Ovary (tissue), 3 donors: ENCODE measurements at regions not wholly inside any gene's neighbourhood (a gene's known extent, or its start where the extent isn't known, plus 50 kb on each side); places are given as distances from the start of the nearest gene placed in this dataset.

Experiments used
- CTCF ChIP-seq, 3 donors: fragments of 450-650 bp in 2 of 3; fragments of 200-600 bp in 1 of 3; IDR thresholded peaks; one replicate each; pipeline versions ENCODE4 v1.5.1 to v1.8.0; 2016 to 2022; ENCODE audit warnings: antibody characterized with exemption in 3 of 3, mild to moderate bottlenecking in 1 of 3
- EP300 ChIP-seq: sonication (generic); formaldehyde crosslinking; IDR thresholded peaks from one replicate; pipeline ENCODE4 v1.6.1; 2017; ENCODE audit warnings: antibody characterized with exemption
- POLR2A ChIP-seq: fragments of 450-650 bp; IDR thresholded peaks from one replicate; pipeline ENCODE4 v1.6.1; 2017; ENCODE audit warnings: antibody characterized with exemption, mild to moderate bottlenecking, moderate library complexity
- donor health status: DM: no; HTN: no; CAD: no.

GRCh38 chrX:10086676-10087075 is 70.1 kb upstream of the CLCN4 start:
- TF ChIP-seq POLR2A (no peak), CTCF (IDR thresholded peaks at IDR 0.05) (no peak), EP300 (no peak)
